OCI-LY7 (cell line): ENCODE measurements at regions not wholly inside any gene's neighbourhood (a gene's known extent, or its start where the extent isn't known, plus 50 kb on each side); places are given as distances from the start of the nearest gene placed in this dataset.

Experiments used
- EZH2phosphoT487 ChIP-seq: fragments of 200-600 bp; sonication (generic); IDR thresholded peaks from 2 replicates; pipeline ENCODE4 v1.6.1; 2018; ENCODE audit warnings: low read depth, borderline replicate concordance, mild to moderate bottlenecking, mixed run types, antibody characterized with exemption, low read length, moderate library complexity, mixed read lengths
- TF ChIP-seq, protein P1 (sequence below): fragments of 200-600 bp; sonication (generic); conservative IDR thresholded peaks from 2 replicates; pipeline ENCODE4 v1.5.1; 2014; ENCODE audit warnings: mild to moderate bottlenecking, antibody characterized with exemption, low read length, moderate library complexity, mixed read lengths

DNA sequence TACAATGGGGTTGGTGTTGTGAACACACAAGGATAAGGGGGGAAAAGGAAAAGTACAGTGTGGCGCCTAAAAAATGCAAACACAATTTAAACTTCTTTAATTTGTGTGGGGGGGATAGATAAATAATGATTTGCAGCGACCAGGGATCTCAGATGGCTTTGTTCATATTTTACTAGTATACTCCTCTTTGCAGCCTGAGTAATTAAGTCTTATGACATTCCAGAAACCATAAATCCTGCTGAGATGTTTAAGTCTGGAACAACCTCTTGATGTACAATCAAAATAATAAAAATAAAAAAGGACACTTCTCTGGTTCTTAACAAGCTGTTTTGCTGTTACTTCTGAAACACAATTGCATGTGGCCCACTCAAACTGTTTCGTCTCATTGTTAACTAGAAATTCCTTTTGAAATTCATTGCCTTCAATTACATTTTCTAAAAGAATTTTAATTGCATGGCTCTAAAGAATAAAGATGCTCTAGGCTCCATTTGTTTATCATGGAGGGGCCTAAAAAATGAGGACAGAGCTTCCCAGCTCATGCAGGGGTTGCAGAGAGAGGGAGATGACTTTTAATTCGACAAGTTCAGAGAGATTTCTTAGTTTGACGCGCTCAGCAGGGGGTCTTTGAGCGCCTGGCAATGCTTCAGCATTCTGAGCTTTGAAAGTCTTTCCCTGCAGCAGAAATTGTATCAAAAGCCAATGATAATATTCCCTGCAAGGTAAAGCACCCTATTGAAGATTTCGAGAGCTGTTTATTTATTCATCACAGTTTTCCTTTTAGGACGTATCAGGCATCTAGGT is 892.4 kb upstream of the TENM3 start:
- TF ChIP-seq, protein P1, sequence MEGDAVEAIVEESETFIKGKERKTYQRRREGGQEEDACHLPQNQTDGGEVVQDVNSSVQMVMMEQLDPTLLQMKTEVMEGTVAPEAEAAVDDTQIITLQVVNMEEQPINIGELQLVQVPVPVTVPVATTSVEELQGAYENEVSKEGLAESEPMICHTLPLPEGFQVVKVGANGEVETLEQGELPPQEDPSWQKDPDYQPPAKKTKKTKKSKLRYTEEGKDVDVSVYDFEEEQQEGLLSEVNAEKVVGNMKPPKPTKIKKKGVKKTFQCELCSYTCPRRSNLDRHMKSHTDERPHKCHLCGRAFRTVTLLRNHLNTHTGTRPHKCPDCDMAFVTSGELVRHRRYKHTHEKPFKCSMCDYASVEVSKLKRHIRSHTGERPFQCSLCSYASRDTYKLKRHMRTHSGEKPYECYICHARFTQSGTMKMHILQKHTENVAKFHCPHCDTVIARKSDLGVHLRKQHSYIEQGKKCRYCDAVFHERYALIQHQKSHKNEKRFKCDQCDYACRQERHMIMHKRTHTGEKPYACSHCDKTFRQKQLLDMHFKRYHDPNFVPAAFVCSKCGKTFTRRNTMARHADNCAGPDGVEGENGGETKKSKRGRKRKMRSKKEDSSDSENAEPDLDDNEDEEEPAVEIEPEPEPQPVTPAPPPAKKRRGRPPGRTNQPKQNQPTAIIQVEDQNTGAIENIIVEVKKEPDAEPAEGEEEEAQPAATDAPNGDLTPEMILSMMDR: no peak
- no peak for TF ChIP-seq EZH2phosphoT487
